ENCODE measurements at regions not wholly inside any gene's neighbourhood (a gene's known extent, or its start where the extent isn't known, plus 50 kb on each side); places are given as distances from the start of the nearest gene placed in this dataset.
"Not testable (repeated sequence)": the region's sequence is repeated elsewhere in the genome, so short reads cannot be mapped to it uniquely, and the experiment has no call there.

DNA sequence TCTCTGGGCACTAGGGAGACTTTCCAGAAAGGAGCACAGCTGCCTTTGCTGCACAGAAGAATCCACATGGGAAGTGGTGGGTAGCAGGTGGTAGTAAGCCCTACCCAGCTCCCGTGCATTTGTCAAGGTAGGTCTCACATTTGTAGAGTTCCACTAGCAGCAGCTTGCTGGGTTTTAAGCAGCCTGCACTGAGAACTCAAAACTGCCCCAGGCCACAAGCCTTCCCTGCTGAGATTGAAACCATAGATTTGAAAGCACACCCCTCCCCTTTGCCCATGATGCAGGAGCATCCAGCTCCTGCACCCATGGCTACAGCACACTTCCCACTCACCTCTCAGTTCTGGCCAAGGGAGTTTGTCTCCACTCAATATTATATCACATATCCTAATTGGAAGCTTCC is 604.5 kb upstream of the STEAP1 start:
- Histone ChIP-seq H3K4me1 (ENCODE audit: insufficient read depth, low read length) (no peaks in the 10 kb centered on the region), H3K4me3 (ENCODE audit: low read length) (no peak overlapping the region), H3K9me3 (ENCODE audit: low read length) (no peaks in the 10 kb centered on the region), H3K27me3 (ENCODE audit: insufficient read depth, low read length) (no peaks in the 10 kb centered on the region), H3K36me3 (ENCODE audit: insufficient read depth, low read length) (no peaks in the 10 kb centered on the region), H2AFZ (ENCODE audit: low read depth, low read length) (no peak overlapping the region)

DNA sequence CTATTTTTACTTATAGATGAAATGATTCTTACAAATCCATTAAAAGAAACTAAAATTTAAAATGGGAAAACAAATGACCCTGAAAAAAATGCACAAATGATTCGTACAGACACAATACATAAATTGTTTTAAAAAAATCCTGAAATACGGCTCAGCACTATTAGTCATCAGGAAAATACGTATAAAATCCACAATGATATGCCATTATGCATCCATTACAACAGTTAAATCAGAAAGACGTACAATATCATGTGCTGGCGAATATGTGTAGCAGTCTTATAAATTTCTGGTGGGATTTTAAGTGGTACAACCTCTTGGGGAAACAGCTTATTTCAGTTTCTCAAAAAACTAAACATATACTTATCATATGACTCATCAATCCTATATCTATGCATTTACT is 600.1 kb upstream of the STEAP1 start:
- Histone ChIP-seq H3K9me3 (ENCODE audit: low read length) (no peaks in the 10 kb centered on the region), H2AFZ (ENCODE audit: low read depth, low read length) (no peak overlapping the region), H3K36me3 (ENCODE audit: insufficient read depth, low read length) (no peaks in the 10 kb centered on the region), H3K4me3 (ENCODE audit: low read length) (no peak overlapping the region), H3K4me1 (ENCODE audit: insufficient read depth, low read length) (peaks cover 5% of the 10 kb centered on the region), H3K27me3 (ENCODE audit: insufficient read depth, low read length) (no peaks in the 10 kb centered on the region)

DNA sequence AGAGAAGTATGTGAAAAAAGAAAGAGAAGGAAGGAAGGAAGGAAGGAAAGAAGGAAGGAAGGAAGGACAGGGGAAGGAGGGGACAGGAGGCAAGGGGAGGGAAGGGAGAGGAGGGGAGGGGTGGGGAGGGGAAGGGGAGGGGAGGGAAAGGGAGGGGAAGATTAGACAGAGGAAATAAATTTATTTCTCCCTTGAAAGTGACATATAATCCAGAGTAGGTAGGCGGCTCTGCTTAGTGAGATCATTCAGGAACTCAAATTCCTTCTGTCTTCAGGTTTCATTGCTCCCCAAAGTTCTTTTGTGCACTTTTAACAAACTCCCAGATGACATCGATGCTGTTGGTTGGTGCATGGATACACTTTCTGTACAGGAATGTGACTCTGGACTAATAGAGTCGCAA is 594.7 kb upstream of the STEAP1 start:
- Histone ChIP-seq H3K4me1 (ENCODE audit: insufficient read depth, low read length) (peaks cover 5% of the 10 kb centered on the region), H3K36me3 (ENCODE audit: insufficient read depth, low read length) (no peaks in the 10 kb centered on the region), H3K27me3 (ENCODE audit: insufficient read depth, low read length) (no peaks in the 10 kb centered on the region), H2AFZ (ENCODE audit: low read depth, low read length) (no peak overlapping the region), H3K9me3 (ENCODE audit: low read length) (no peaks in the 10 kb centered on the region), H3K4me3 (ENCODE audit: low read length) (no peak overlapping the region)

DNA sequence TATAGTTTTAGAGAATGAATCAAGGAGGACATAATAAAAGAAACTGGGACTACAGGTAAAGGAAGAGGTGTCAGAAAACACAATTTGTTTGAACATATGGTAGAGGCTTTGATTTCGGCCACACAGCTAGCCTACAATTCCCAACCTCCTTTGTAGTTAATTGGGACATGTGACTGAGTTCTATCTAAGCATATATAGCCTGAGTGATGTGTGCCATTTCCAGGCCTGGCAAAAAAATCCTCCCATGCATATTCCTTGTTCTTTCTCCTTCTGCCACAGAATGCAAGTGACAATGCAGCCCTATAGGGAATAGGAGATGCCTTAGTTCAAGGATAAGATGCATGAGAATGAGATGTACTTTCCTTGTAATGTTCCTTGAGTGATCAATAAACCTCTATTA is 590.7 kb upstream of the STEAP1 start:
- no peak overlapping the region for H2AFZ ChIP-seq (ENCODE audit: low read depth, low read length)

DNA sequence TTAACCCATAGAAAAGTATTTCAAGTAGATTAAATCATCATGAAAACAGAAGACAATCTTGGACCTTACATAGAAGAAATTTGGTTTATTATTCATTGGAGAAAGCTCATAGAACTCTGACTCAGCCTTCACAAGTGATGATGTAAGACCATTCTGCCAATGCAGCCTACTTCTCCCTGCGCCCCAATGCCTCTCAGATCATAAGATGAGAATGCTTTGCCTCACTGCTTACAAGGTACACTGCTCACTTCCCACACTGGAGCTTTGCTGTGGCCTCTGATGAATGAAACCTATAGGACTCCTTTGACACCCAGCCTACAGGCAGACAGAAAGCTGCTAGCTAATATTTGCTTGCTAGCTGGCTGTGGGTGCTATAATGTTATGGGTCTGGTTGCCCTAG is 569.4 kb upstream of the STEAP1 start:
- Histone ChIP-seq H2AFZ (ENCODE audit: low read depth, low read length) (no peak overlapping the region), H3K36me3 (ENCODE audit: insufficient read depth, low read length) (no peaks in the 10 kb centered on the region), H3K4me1 (ENCODE audit: insufficient read depth, low read length) (peaks cover 11% of the 10 kb centered on the region), H3K9me3 (ENCODE audit: low read length) (peaks cover 8% of the 10 kb centered on the region), H3K4me3 (ENCODE audit: low read length) (no peak overlapping the region), H3K27me3 (ENCODE audit: insufficient read depth, low read length) (no peaks in the 10 kb centered on the region)

More for the DNA sequence above, 590.7 kb upstream of the STEAP1 start:
- no peaks in the 10 kb centered on the region for H3K36me3 ChIP-seq (ENCODE audit: insufficient read depth, low read length)
- H3K9me3 ChIP-seq (ENCODE audit: low read length): no peaks in the 10 kb centered on the region
- H3K4me1 ChIP-seq (ENCODE audit: insufficient read depth, low read length): no peaks in the 10 kb centered on the region
- H3K4me3 ChIP-seq (ENCODE audit: low read length): no peak overlapping the region
- H3K27me3 ChIP-seq (ENCODE audit: insufficient read depth, low read length): no peaks in the 10 kb centered on the region

DNA sequence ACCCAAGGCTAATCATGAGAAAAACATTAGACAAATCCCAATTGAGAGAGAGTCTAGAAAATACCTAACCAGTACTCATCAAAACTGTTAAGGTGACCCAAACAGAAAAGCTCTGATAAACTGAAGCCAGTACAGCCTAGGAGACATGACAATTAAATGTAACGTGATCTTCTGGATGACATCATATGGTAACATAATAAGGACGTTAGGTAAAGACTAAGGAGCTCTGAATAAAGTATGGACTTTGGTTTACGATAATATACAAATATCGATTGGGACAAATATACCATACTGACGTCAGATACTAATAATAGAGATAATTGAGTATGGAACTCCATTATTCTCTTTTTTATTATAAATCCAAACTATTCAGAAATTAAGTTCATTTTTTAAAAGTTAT is 561.1 kb upstream of the STEAP1 start:
- Histone ChIP-seq H3K4me3 (ENCODE audit: low read length) (no peak overlapping the region), H2AFZ (ENCODE audit: low read depth, low read length) (no peak overlapping the region), H3K36me3 (ENCODE audit: insufficient read depth, low read length) (no peaks in the 10 kb centered on the region), H3K27me3 (ENCODE audit: insufficient read depth, low read length) (no peaks in the 10 kb centered on the region), H3K9me3 (ENCODE audit: low read length) (no peaks in the 10 kb centered on the region), H3K4me1 (ENCODE audit: insufficient read depth, low read length) (no peaks in the 10 kb centered on the region)

DNA sequence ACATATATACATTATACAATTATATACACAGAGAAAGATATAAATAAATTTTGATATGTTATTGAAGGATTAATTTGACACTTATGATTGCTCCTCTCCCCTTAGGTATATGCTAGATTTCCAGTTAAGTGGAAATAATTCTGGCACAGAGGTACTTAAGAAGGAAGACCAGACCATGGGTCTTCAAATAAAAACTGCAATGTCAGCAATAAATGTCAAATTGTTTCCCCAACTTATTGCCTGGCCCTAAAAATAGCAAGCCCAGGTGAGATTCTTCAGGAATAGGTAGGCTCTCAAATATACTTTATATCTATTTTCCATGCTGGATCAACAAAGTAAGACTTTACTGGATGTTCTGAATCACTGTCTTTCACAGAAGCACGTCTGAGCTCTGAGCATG is 551.3 kb upstream of the STEAP1 start:
- Histone ChIP-seq H3K27me3 (ENCODE audit: insufficient read depth, low read length) (no peaks in the 10 kb centered on the region), H2AFZ (ENCODE audit: low read depth, low read length) (no peak overlapping the region), H3K4me1 (ENCODE audit: insufficient read depth, low read length) (peaks cover 6% of the 10 kb centered on the region), H3K4me3 (ENCODE audit: low read length) (no peak overlapping the region), H3K36me3 (ENCODE audit: insufficient read depth, low read length) (no peaks in the 10 kb centered on the region), H3K9me3 (ENCODE audit: low read length) (peaks cover 2% of the 10 kb centered on the region)

DNA sequence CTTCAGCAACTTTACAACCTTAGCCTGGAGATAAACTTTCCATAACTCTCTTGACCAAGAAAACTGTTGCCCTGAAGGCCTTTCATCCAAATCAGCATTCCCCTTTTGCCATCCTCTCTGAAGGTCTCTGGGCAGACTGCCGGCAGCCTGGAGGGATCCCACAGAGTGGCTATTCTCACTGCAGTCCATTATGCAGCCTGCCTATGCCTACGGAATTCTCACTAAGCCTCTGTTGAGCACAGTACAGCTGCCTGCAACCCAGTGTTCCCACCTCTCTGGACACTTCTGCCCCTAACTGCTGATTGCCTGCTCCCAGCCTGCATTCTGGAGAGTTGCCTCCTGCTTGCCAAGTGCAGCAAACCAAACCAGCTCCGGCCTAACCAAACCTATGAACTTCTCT is 548.9 kb upstream of the STEAP1 start:
- Histone ChIP-seq H3K4me1 (ENCODE audit: insufficient read depth, low read length) (peaks cover 6% of the 10 kb centered on the region), H2AFZ (ENCODE audit: low read depth, low read length) (no peak overlapping the region), H3K36me3 (ENCODE audit: insufficient read depth, low read length) (no peaks in the 10 kb centered on the region), H3K4me3 (ENCODE audit: low read length) (no peak overlapping the region), H3K9me3 (ENCODE audit: low read length) (no peaks in the 10 kb centered on the region), H3K27me3 (ENCODE audit: insufficient read depth, low read length) (no peaks in the 10 kb centered on the region)

DNA sequence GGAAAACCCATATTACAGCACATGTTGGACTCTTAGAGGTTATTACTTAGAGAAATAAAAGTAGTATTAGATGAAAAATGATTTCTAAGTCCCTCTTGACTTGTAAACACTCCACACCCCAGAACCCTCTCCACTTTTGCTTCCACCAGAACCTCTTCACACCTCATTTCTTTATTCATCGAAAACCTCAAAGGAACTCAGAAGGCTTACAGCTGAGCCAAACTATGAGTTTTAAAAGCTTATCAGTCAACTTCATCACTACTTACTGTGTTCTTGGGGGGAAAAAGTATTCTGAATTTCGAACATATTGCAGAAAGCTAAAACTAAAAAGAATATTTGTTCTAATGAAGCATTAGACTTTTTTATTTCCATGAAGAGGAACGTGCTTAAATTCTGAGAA is 547.8 kb upstream of the STEAP1 start:
- H2AFZ ChIP-seq (ENCODE audit: low read depth, low read length): no peak overlapping the region

DNA sequence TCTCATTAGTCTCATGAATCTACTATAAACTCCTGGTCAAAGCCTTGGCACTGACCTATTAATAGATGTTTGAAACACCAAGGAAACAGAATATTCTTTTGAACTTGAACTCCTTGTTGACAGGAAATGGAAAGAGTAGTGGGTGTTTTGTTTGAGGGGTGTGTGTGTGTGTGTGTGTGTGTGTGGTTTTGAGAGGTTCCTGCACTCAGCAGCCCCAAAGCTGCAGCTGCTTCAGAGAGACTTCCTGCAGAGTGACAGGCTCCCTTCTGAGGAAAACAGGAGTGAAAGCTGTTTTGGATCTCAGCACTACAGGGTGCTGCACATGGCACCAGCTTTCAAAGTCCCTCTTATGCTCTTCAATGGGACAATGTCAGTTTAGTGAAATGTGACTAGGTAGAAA is 546.5 kb upstream of the STEAP1 start:
- Histone ChIP-seq H3K4me1 (ENCODE audit: insufficient read depth, low read length) (peaks cover 6% of the 10 kb centered on the region), H2AFZ (ENCODE audit: low read depth, low read length) (peak overlapping the region; percentile 10), H3K9me3 (ENCODE audit: low read length) (no peaks in the 10 kb centered on the region), H3K4me3 (ENCODE audit: low read length) (no peak overlapping the region), H3K27me3 (ENCODE audit: insufficient read depth, low read length) (no peaks in the 10 kb centered on the region), H3K36me3 (ENCODE audit: insufficient read depth, low read length) (no peaks in the 10 kb centered on the region)

More for the DNA sequence above, 547.8 kb upstream of the STEAP1 start:
- Histone ChIP-seq H3K9me3 (ENCODE audit: low read length) (no peaks in the 10 kb centered on the region), H3K27me3 (ENCODE audit: insufficient read depth, low read length) (no peaks in the 10 kb centered on the region), H3K36me3 (ENCODE audit: insufficient read depth, low read length) (no peaks in the 10 kb centered on the region), H3K4me1 (ENCODE audit: insufficient read depth, low read length) (peaks cover 6% of the 10 kb centered on the region), H3K4me3 (ENCODE audit: low read length) (no peak overlapping the region)

DNA sequence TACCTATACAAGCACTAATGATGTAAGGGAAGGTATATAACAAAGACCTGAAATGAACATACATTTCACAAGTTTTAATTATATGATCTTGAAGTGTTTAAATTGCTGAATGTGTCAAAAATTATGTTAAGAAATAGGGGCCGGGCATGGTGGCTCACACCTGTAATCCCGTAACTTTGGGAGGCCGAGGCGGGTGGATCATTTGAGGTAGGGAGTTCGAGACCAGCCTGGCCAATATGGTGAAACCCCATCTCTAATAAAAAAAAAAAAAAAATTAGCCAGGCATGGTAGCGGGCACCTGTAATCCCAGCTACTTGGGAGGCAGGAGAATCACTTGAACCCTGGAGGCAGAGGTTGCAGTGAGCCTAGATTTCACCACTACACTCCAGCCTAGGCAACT is 537.4 kb upstream of the STEAP1 start:
- H3K4me1 ChIP-seq (ENCODE audit: insufficient read depth, low read length); H2AFZ ChIP-seq (ENCODE audit: low read depth, low read length); H3K4me3 ChIP-seq (ENCODE audit: low read length); H3K36me3 ChIP-seq (ENCODE audit: insufficient read depth, low read length); H3K9me3 ChIP-seq (ENCODE audit: low read length); H3K27me3 ChIP-seq (ENCODE audit: insufficient read depth, low read length): not testable (repeated sequence)

DNA sequence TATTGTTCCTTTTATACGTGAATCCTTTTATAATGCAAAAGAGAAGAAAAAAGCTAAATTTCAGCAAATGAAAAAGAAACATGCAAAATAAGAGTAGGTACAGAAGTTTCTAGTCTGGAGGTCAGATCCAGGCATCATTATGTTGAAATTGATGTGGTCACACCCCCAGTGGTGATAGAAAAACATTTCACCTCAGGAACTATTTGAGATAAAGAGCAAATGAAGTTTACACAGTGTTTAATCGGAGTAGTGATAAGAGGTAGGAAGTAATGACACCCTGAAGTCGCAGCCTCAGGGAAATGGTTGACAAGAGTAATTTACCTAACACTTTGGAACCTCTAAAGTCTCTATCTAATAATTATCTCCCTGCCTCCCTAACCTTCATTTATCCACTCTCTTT is 536.0 kb upstream of the STEAP1 start:
- no peak overlapping the region for H2AFZ ChIP-seq (ENCODE audit: low read depth, low read length)
- no peaks in the 10 kb centered on the region for H3K36me3 ChIP-seq (ENCODE audit: insufficient read depth, low read length)
- H3K27me3 ChIP-seq (ENCODE audit: insufficient read depth, low read length): no peaks in the 10 kb centered on the region
- no peak overlapping the region for H3K4me3 ChIP-seq (ENCODE audit: low read length)
- no peaks in the 10 kb centered on the region for H3K4me1 ChIP-seq (ENCODE audit: insufficient read depth, low read length)
- H3K9me3 ChIP-seq (ENCODE audit: low read length): peaks cover 5% of the 10 kb centered on the region

DNA sequence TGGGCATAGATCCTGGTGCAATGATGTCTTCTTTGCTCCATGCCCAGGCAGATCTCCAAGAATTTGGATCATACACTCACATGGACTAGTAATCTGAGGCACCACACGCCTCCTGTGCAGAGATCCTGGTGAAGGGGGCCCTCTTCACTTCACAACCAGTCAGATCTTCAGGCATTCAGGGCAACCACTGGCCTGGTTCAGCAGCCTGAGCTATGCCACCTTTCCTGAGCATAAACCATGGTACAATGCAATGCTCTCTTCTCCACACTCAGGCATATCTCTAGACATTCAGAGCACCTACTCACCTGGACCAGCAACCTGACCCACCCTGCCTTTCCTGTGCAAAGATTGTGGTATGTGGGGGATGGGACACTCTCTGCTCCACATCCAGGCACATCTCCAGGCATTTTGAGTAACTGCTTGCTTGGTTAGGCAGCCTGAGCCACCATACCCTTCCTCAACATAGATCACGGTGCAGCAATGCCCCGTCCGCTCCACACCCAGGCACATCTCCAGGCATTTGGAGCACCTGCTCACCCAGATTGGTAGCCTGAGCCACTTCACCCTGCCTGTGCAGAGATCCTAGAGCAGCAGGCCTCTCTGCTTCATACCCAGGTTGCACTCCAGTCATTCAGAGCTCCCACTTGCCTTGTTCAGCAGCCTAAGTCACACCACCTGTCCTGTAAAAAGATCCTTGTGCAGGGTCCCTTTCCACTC is 532.2 kb upstream of the STEAP1 start:
- Histone ChIP-seq H3K4me1 (ENCODE audit: insufficient read depth, low read length) (no peaks in the 10 kb centered on the region), H3K36me3 (ENCODE audit: insufficient read depth, low read length) (no peaks in the 10 kb centered on the region), H2AFZ (ENCODE audit: low read depth, low read length) (no peak overlapping the region), H3K27me3 (ENCODE audit: insufficient read depth, low read length) (no peaks in the 10 kb centered on the region), H3K4me3 (ENCODE audit: low read length) (no peak overlapping the region), H3K9me3 (ENCODE audit: low read length) (peaks cover 5% of the 10 kb centered on the region)

DNA sequence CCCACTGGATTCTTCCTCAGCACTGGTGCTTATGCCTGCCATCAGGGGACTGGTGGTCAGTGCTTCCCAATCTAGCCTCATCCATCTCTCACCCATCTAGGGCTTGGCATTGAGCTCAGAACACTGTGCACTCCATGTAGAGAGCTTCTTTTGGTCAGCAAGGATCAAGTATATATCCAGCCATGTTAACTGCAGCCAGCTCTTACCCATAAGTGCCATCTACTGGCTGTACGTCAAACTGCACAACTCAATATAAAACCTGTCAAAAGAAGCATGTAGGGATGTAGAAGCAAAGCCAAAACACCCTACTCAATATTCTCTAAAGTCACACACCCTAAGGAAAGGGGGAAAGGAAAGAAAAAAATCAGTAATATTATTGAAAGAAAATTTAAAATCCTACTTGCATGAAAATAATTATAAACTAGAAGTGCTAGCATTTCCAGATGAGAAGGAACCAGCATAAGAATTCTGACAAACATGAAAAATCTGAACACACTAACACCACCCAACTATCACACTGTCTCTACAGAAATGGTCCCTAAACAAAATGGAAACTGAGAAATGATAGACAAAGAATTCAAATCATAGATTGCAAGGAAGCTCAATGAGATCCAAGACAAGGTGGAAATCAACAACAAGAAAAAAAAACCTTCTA is 531.1 kb upstream of the STEAP1 start:
- H3K9me3 ChIP-seq (ENCODE audit: low read length): peaks cover 5% of the 10 kb centered on the region
- no peaks in the 10 kb centered on the region for H3K27me3 ChIP-seq (ENCODE audit: insufficient read depth, low read length)
- H3K4me3 ChIP-seq (ENCODE audit: low read length): no peak overlapping the region
- H3K36me3 ChIP-seq (ENCODE audit: insufficient read depth, low read length): no peaks in the 10 kb centered on the region
- H2AFZ ChIP-seq (ENCODE audit: low read depth, low read length): no peak overlapping the region
- no peaks in the 10 kb centered on the region for H3K4me1 ChIP-seq (ENCODE audit: insufficient read depth, low read length)
